Aorta (tissue), 5 donors: ENCODE measurements at regions not wholly inside any gene's neighbourhood (a gene's known extent, or its start where the extent isn't known, plus 50 kb on each side); places are given as distances from the start of the nearest gene placed in this dataset.

Experiments
- ATAC-seq: fragments of 200-7000 bp; cut with Tn5 transposase; one replicate; pipeline ENCODE4 v1.9.1; 2022; ENCODE audit warnings: moderate library complexity; ENCODE audit not compliant: low FRiP score
- DNase-seq, 2 donors: peaks; one replicate each; pipeline ENCODE4 v3.0.0-alpha.2; 2020
- H3K27ac ChIP-seq, 2 donors: one replicate each; pipeline ENCODE4 v1.5.1; 2013; ENCODE audit warnings: low read length in 2 of 2, mild to moderate bottlenecking in 2 of 2, moderate library complexity in 2 of 2, control low read depth in 1 of 2, inconsistent platforms in 1 of 2, low read depth in 1 of 2
- H3K27me3 ChIP-seq, 2 donors: one replicate each; pipeline ENCODE4 v1.6.1; 2013; ENCODE audit warnings: control low read depth in 1 of 2, low read length in 1 of 2, mild to moderate bottlenecking in 1 of 2, moderate library complexity in 1 of 2; ENCODE audit not compliant: insufficient read depth in 2 of 2, control insufficient read depth in 1 of 2
- H3K36me3 ChIP-seq, 2 donors: one replicate each; pipeline ENCODE4 v1.6.1; 2013; ENCODE audit warnings: control low read depth in 1 of 2, low read length in 1 of 2, mild to moderate bottlenecking in 1 of 2; ENCODE audit not compliant: insufficient read depth in 2 of 2, control insufficient read depth in 1 of 2
- H3K4me1 ChIP-seq, 2 donors: one replicate each; pipeline ENCODE4 v1.6.1; 2013; ENCODE audit warnings: low read length in 2 of 2, control low read depth in 1 of 2, mild to moderate bottlenecking in 1 of 2, moderate library complexity in 1 of 2; ENCODE audit not compliant: insufficient read depth in 2 of 2, control insufficient read depth in 1 of 2
- H3K4me3 ChIP-seq, 2 donors: one replicate each; pipeline ENCODE4 v1.5.1; 2013; ENCODE audit warnings: low read length in 2 of 2, control low read depth in 1 of 2, mild to moderate bottlenecking in 1 of 2
- H3K9me3 ChIP-seq: one replicate; pipeline ENCODE4 v1.6.1; 2013; ENCODE audit warnings: mild to moderate bottlenecking, low read length; ENCODE audit not compliant: control insufficient read depth
- WGBS, 2 donors: extraction: QIAGEN DNeasy Blood & Tissue Kit; methylation state at CpG; one replicate each; pipeline ENCODE4 v1.1.7; 2013; 5-methylcytosine and 5-hydroxymethylcytosine counted together
- intact Hi-C, 2 donors: fragments of 100-400 bp; cut with DNase I; formaldehyde crosslinking; loops; one replicate each; pipeline versions ENCODE4 v1.14.2 to v1.15.0; 2022
- donor health status: healthy with polysubstance abuse.
- donor health status: Bipolar disorder and iron deficiency.
- donor health status: DM: no; HTN: no; CAD: no.
- donor health status: DM: no; HTN: no; CAD: no.
- donor health status: DM: yes; HTN: yes; CAD: no.

DNA sequence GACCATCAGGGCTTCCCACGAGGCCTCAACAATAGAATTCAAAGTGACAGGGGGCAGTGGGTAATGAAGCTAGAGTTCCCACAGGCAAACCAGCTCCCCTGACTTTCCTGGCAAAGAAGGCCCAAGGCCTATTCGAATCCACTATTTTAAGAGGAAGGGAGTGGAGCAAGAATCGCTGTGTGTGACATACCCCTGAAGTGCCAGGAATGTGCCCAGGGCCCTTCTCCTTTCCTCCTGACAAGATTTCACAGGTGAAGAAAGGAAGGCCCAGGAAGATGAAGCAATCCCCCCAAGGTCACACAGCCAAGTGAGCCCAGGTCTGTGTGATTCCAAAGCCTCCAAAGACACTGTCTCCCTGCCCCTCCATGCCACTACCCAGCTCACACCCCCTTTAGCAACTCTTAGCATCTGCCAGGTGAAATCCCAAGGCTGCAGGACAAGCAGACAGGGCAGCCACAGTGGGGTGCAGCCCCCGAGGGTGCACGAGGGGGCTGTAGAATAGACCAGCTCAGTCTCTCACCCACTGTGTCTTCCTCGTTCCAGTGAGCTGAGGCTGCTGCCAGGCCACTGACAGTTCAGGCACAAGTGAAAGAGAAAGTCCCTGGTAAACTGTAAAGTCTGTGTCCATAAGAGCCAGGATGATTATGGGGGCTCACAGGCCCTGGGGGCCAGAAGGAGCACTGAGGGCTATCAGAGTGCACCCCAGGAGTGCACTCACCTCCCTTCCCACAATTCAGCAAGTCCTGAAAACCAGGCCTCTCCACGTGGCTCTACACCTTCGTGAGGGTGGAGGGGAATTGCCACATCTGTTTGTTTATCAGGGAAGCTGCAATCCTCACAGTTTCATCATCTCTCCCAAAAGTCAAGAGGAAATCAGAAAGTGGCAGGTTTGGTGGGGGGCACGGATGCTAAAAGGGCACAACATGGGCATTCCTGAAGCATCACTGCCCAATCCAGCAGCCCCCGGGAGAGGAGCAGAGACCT lies 70.8 kb upstream of the ZMIZ1 start:
- Histone ChIP-seq H3K36me3 (no peaks in the 10 kb centered on the region), H3K4me1 (no peaks in the 10 kb centered on the region), H3K4me3 (no peak overlapping the region), H3K27ac (no peak overlapping the region), H3K9me3 (no peaks in the 10 kb centered on the region), H3K27me3 (no peaks in the 10 kb centered on the region)
- ATAC-seq = no peak
- WGBS, 2 donors = 89% methylated on average over 10 of the region's 10 CpGs
- no peak for DNase-seq
- intact Hi-C loops = no loop called here

DNA sequence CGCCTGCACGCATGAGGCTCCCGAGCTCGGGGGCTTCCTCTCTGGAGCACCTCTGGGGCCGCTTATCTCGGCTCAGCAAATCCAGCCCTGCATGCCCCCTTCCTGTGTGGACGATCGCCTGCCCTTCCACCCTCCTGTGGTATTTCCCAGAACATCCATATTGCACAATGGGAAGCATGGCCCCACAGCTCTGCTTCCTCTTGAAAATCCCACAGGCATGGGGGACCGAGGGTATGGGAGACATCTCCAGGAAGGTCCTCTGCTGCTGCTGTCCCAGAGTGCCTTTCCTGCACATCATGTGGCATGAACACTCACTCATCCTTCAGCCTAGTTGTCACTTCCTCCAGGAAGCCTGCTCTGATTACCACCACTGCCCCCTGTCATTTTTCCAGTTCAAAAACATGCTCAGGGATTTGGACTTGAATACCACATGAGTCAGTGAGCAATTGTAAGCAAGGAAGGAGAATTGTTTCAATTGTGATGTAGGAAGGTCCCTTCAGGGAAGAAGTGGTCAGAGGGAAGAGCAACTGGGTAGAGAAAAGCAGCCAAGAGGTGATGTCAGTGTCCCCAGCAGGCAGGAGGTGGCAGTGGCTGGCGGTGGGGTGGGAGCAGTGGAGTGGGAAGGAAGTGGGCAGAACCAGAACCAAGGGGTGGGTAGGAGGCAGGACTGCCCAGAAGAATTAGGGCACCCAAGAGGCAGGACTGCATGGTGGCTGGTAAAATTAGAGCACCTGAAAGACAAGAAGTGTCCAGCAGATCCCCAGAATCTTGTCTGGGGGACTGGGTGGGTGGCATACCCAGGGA lies 67.5 kb upstream of the ZMIZ1 start:
- intact Hi-C loops = no loop called here
- no peak for ATAC-seq
- H3K27ac ChIP-seq = no peak overlapping the region
- 76 to 77% methylated on average over 9 to 10 of the region's 10 CpGs for WGBS, 2 donors
- H3K4me3 ChIP-seq = no peak overlapping the region
- H3K36me3 ChIP-seq = no peaks in the 10 kb centered on the region
- H3K4me1 ChIP-seq = no peaks in the 10 kb centered on the region
- no peaks in the 10 kb centered on the region for H3K27me3 ChIP-seq
- DNase-seq = no peak
- no peaks in the 10 kb centered on the region for H3K9me3 ChIP-seq

DNA sequence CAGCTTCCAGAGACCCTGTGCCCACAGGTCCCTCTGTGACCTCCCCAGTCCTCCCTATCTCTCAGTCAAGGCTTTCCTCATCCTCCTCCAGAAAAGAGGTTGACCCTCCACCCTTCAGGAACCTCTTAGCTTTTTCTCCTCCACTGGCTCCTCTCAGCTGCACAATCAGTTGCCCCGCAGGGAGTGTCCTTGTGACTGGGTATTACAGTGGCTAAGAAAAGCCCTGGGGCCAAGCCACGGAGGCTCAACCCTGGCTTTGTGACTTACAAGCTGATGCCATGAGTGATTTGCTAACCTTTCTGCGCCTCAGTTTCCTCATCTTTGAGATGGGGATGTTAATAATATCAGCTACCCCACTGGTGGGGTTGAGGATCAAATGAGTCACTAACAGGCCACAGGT lies 66.4 kb upstream of the ZMIZ1 start:
- Histone ChIP-seq H3K27ac (no peak overlapping the region), H3K9me3 (no peaks in the 10 kb centered on the region), H3K4me1 (no peaks in the 10 kb centered on the region), H3K27me3 (no peaks in the 10 kb centered on the region), H3K4me3 (no peak overlapping the region), H3K36me3 (no peaks in the 10 kb centered on the region)
- intact Hi-C loops = no loop called here
- DNase-seq (no peak), ATAC-seq (no peak)
- 92 to 94% methylated on average over 3 of the region's 3 CpGs for whole genome bisulfite sequencing, 2 donors

DNA sequence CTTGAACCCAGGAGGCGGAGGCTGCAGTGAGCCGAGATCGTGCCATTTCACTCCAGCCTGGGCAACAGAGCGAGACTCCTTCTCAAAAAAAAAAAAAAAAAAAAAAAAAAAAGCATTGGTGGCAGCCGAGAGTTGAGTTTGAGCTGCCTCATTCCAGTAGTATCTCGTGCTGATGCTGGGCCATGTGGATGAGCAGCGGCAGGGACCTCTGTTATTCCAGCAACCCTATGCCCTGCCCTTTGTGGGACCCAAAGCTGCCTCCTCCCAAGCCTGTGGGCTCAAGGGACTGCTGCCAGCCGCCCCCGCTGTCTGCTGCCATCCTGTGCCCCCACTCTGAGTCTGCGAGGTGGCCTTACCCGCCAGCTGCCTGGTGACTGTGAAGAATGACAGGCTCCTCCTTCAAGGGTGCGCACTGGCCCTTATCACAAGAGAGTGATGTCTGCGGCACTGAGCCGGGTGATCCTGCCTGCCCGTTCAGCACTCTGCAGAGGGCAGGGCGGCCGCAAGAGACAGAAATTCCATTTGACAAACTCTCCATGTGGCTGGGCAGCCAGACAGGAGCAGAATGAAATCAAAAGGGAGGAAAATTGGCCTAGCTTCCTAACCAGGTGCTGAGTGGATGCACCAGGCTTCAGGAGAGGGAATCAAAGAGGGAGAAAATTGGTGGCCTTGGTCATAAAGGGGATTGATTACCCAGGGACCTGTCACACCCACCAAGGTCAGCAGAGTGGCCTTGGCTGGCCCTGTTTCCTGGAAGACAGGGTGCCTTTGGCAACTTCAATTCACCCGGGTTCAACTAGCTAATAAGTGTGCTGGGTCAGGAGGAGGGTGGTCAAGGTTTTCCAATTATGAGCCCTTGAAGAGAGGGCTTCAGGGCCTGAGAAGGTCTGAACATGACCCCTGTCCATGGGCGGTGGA lies 65.3 kb upstream of the ZMIZ1 start:
- H3K36me3 ChIP-seq = no peaks in the 10 kb centered on the region
- no peak overlapping the region for H3K27ac ChIP-seq
- no peaks in the 10 kb centered on the region for H3K4me1 ChIP-seq
- ATAC-seq (no peak), DNase-seq (no peak)
- no peaks in the 10 kb centered on the region for H3K27me3 ChIP-seq
- WGBS, 2 donors = 62 to 77% methylated on average over 18 to 19 of the region's 19 CpGs
- no peaks in the 10 kb centered on the region for H3K9me3 ChIP-seq
- intact Hi-C loops = no loop called here
- no peak overlapping the region for H3K4me3 ChIP-seq

DNA sequence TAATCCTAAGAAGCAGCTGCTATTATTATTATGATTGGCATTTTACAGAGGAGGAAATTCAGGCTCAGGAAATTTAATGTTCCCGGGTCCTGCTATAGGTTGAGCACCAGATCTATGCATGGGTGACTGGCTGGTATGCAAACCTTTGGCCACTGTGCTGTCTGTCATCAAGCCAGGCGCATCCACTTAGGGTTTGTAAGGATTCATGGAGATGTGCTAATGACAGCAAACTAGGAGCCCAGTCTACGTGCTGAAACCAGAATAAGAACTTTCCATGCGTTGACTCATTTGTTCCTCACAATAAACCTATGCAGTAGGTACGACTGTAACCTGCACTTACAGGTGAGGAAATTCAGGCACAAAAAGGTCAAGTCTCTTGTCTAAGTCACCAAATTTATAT lies 64.5 kb upstream of the ZMIZ1 start:
- Histone ChIP-seq H3K36me3 (no peaks in the 10 kb centered on the region), H3K4me1 (no peaks in the 10 kb centered on the region), H3K27ac (no peak overlapping the region), H3K9me3 (no peaks in the 10 kb centered on the region), H3K4me3 (no peak overlapping the region), H3K27me3 (no peaks in the 10 kb centered on the region)
- no peak for ATAC-seq
- intact Hi-C loops = no loop called here
- DNase-seq = no peak
- WGBS, 2 donors = 84 to 88% methylated on average over 5 of the region's 5 CpGs

DNA sequence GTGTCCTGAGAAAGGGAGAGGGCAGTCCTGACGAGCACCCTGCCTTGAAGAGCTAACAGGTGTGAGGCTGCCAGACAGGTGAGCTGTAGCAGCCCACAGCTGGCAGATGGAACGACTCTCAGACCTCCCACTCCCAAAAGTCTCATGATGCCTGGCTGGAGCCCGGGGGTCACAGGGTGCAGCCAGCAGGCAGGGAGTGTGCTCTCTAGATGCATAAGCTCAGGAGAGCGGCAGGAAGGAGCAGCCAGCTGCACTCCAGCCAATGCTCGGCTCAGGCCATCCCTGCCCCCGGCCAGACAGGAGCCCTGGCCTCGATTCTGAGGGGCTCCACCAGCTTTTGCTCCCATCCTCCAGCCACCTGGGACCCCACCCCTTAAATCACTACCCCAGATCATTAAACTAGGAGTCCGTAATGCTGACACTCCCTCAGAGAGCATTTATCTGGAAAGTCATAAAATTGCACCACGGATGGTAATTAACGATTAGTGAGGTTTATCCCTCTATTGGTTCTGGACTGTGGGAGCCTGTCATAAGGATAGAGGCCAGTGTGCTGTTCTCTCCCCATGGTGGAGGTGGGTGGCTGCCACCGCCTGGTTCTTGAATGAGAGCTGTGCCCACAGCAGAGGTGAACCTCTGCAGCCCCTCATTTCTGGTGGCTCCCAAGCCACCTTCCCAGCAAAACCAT lies 63.5 kb upstream of the ZMIZ1 start:
- H3K27ac ChIP-seq = no peak overlapping the region
- no peaks in the 10 kb centered on the region for H3K36me3 ChIP-seq
- no peak for ATAC-seq
- DNase-seq = no peak
- H3K4me3 ChIP-seq = no peak overlapping the region
- no peaks in the 10 kb centered on the region for H3K27me3 ChIP-seq
- no peaks in the 10 kb centered on the region for H3K4me1 ChIP-seq
- 85 to 86% methylated on average over 11 of the region's 11 CpGs for WGBS, 2 donors
- intact Hi-C loops = no loop called here
- no peaks in the 10 kb centered on the region for H3K9me3 ChIP-seq

DNA sequence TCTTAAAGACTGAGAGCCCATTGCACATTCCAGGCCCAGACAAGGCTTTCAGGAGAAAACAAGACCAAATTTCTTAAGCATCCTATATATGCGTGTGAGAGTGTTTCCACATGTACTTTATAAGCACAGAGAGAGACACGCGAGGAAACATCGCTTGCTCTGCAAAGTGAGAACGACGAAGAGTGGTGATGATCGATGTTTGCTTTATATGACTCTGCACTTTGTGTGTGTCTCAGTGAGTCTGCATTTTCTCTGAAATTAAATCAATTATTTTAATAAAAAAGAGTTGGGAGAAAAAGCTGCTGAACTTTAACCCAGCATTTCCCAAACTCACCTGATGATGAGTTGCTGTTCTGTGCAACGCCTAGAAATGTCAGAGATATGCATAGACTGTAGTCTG lies 61.7 kb upstream of the ZMIZ1 start:
- intact Hi-C loops = no loop called here
- 95 to 97% methylated on average over 8 of the region's 8 CpGs for WGBS, 2 donors
- no peaks in the 10 kb centered on the region for H3K9me3 ChIP-seq
- H3K27me3 ChIP-seq = no peaks in the 10 kb centered on the region
- DNase-seq (no peak), ATAC-seq (no peak)
- H3K36me3 ChIP-seq = no peaks in the 10 kb centered on the region
- no peak overlapping the region for H3K27ac ChIP-seq
- no peak overlapping the region for H3K4me3 ChIP-seq
- H3K4me1 ChIP-seq = no peaks in the 10 kb centered on the region
